H1 (cell line): ENCODE measurements at regions not wholly inside any gene's neighbourhood (a gene's known extent, or its start where the extent isn't known, plus 50 kb on each side); places are given as distances from the start of the nearest gene placed in this dataset.
A peak's percentile ranks its signal among the peaks of the same experiment; 100 is the strongest.

Source experiments
- CTCF ChIA-PET: fragments of 300-600 bp; sonication (Branson Sonifier 250); formaldehyde crosslinking; loops from one replicate; lab custom pipeline; 2021; ENCODE audit not compliant: partially characterized antibody; lab: Charles Lee
- POLR2A ChIA-PET: fragments of 300-600 bp; sonication (Branson Sonifier 250); formaldehyde crosslinking; loops from one replicate; lab custom pipeline; 2021; ENCODE audit warnings: inconsistent platforms; ENCODE audit not compliant: partially characterized antibody; lab: Charles Lee
- DNase-seq, 2 experiments: peaks; one replicate each; pipeline versions ENCODE4 v3.0.0 to v3.0.0-alpha.2; 2010 to 2022; ENCODE audit warnings: low spot score in 2 of 2, low read depth in 1 of 2, mixed read lengths in 1 of 2
- FAIRE-seq: peaks from 2 replicates; lab custom pipeline; 2011; peaks lifted over from hg19 to GRCh38; lab: Jason Lieb, UNC
- H2AFZ ChIP-seq: 2 replicates; pipeline ENCODE4 v1.8.1; 2012; ENCODE audit warnings: low read length, inconsistent platforms
- H2AK5ac ChIP-seq: 2 replicates; pipeline ENCODE4 v1.6.1; 2013; ENCODE audit warnings: low read depth, low read length
- H2BK120ac ChIP-seq: replicated peaks from 2 replicates; pipeline ENCODE3; 2013; ENCODE audit warnings: low read depth, low read length, inconsistent platforms
- H2BK12ac ChIP-seq: 2 replicates; pipeline ENCODE4 v1.6.1; 2013; ENCODE audit warnings: low read depth, low read length
- H2BK15ac ChIP-seq: 2 replicates; pipeline ENCODE4 v1.6.1; 2013; ENCODE audit warnings: low read length
- H2BK20ac ChIP-seq: 2 replicates; pipeline ENCODE4 v1.6.1; 2013; ENCODE audit warnings: low read length
- H2BK5ac ChIP-seq: 2 replicates; pipeline ENCODE4 v1.6.1; 2013; ENCODE audit warnings: low read depth, low read length
- H3K14ac ChIP-seq: 2 replicates; pipeline ENCODE4 v1.6.1; 2013; ENCODE audit warnings: inconsistent platforms; ENCODE audit not compliant: insufficient read length
- H3K18ac ChIP-seq: 2 replicates; pipeline ENCODE4 v1.6.1; 2013; ENCODE audit warnings: low read length; ENCODE audit errors: extremely low read depth
- H3K23ac ChIP-seq: 2 replicates; pipeline ENCODE4 v1.6.1; 2013; ENCODE audit warnings: inconsistent platforms; ENCODE audit not compliant: insufficient read length
- H3K23me2 ChIP-seq: 2 replicates; pipeline ENCODE4 v1.6.1; 2013; ENCODE audit warnings: low read depth, low read length
- H3K27ac ChIP-seq: 2 replicates; pipeline ENCODE4 v1.6.1; 2011; ENCODE audit warnings: low read depth, low read length, inconsistent platforms
- H3K27me3 ChIP-seq, 4 experiments: replicated peaks in 1 of 4; 1 replicate in 1 of 4; 2 replicates in 3 of 4; pipeline versions ENCODE4 v1.6.1 to v1.8.1; 2011 to 2013; ENCODE audit warnings: low read length in 3 of 4, mild to moderate bottlenecking in 3 of 4, inconsistent platforms in 2 of 4, mixed read lengths in 2 of 4, moderate library complexity in 1 of 4; ENCODE audit not compliant: control insufficient read depth in 3 of 4, insufficient read depth in 3 of 4; ENCODE audit errors: extremely low read depth in 1 of 4
- H3K36me3 ChIP-seq, 4 experiments: 2 replicates each; pipeline versions ENCODE4 v1.6.1 to v1.8.1; 2011 to 2013; ENCODE audit warnings: mild to moderate bottlenecking in 4 of 4, low read length in 3 of 4, moderate library complexity in 2 of 4, control low read depth in 1 of 4, inconsistent platforms in 1 of 4; ENCODE audit not compliant: insufficient read depth in 4 of 4, control insufficient read depth in 2 of 4
- H3K4ac ChIP-seq: replicated peaks from 2 replicates; pipeline ENCODE3; 2013; ENCODE audit warnings: low read length, low read depth, mixed read lengths, inconsistent platforms; ENCODE audit not compliant: insufficient read length
- H3K4me1 ChIP-seq, 4 experiments: replicated peaks in 1 of 4; 1 replicate in 1 of 4; 2 replicates in 3 of 4; pipeline versions ENCODE4 v1.6.1 to v1.8.1; 2011 to 2013; ENCODE audit warnings: low read length in 3 of 4, inconsistent platforms in 2 of 4, mixed read lengths in 1 of 4; ENCODE audit not compliant: insufficient read depth in 4 of 4, control insufficient read depth in 3 of 4
- H3K4me2 ChIP-seq, 2 experiments: 2 replicates each; pipeline versions ENCODE4 v1.6.1 to v1.8.1; 2011 to 2013; ENCODE audit warnings: low read depth in 2 of 2, low read length in 2 of 2, control low read depth in 1 of 2, inconsistent platforms in 1 of 2, mild to moderate bottlenecking in 1 of 2; ENCODE audit not compliant: insufficient read depth in 1 of 2
- H3K4me3 ChIP-seq, 4 experiments: fragments of 200-600, 300-600 bp in 1 of 4; sonication (generic), shearing (Covaris generic), sonication (Bioruptor Twin) in 1 of 4; 2 replicates each; pipeline versions ENCODE4 v1.5.1 to v1.8.1; 2011 to 2016; ENCODE audit warnings: low read length in 4 of 4, low read depth in 3 of 4, control low read depth in 2 of 4, inconsistent platforms in 2 of 4, mild to moderate bottlenecking in 2 of 4, mixed read lengths in 1 of 4, moderate library complexity in 1 of 4; ENCODE audit not compliant: insufficient read depth in 2 of 4; ENCODE audit errors: extremely low read depth in 1 of 4
- H3K56ac ChIP-seq: replicated peaks from 2 replicates; pipeline ENCODE3; 2013; ENCODE audit warnings: low read depth, mild to moderate bottlenecking, mixed read lengths, low read length, inconsistent platforms; ENCODE audit not compliant: insufficient read length
- H3K79me1 ChIP-seq: 2 replicates; pipeline ENCODE4 v1.6.1; 2013; ENCODE audit warnings: low read depth, low read length, control low read depth
- H3K79me2 ChIP-seq, 2 experiments: 2 replicates each; pipeline versions ENCODE4 v1.6.1 to v1.8.1; 2012 to 2013; ENCODE audit warnings: low read length in 2 of 2, mild to moderate bottlenecking in 2 of 2, inconsistent platforms in 1 of 2; ENCODE audit not compliant: insufficient read depth in 2 of 2, control insufficient read depth in 1 of 2
- H3K9ac ChIP-seq, 4 experiments: replicated peaks in 1 of 4; 1 replicate in 1 of 4; 2 replicates in 3 of 4; pipeline versions ENCODE4 v1.6.1 to v1.8.1; 2011 to 2013; ENCODE audit warnings: low read depth in 3 of 4, low read length in 3 of 4, control low read depth in 2 of 4, mild to moderate bottlenecking in 2 of 4, moderate library complexity in 2 of 4, inconsistent platforms in 1 of 4; ENCODE audit errors: extremely low read depth in 1 of 4
- H3K9me3 ChIP-seq, 2 experiments: 2 replicates each; pipeline versions ENCODE4 v1.6.1 to v1.8.1; 2012 to 2013; ENCODE audit warnings: mild to moderate bottlenecking in 2 of 2, moderate library complexity in 2 of 2, control low read depth in 1 of 2, inconsistent platforms in 1 of 2, low read depth in 1 of 2, low read length in 1 of 2, mixed read lengths in 1 of 2; ENCODE audit not compliant: insufficient read depth in 2 of 2
- H4K20me1 ChIP-seq, 2 experiments: replicated peaks in 1 of 2; 2 replicates each; pipeline versions ENCODE3 to v1.8.1; 2011 to 2013; ENCODE audit warnings: inconsistent platforms in 2 of 2, low read length in 2 of 2, mild to moderate bottlenecking in 1 of 2; ENCODE audit not compliant: insufficient read depth in 2 of 2, control insufficient read depth in 1 of 2
- H4K5ac ChIP-seq: 2 replicates; pipeline ENCODE4 v1.6.1; 2013; ENCODE audit warnings: low read length, low read depth, mixed read lengths, inconsistent platforms; ENCODE audit not compliant: insufficient read length
- H4K8ac ChIP-seq: 2 replicates; pipeline ENCODE4 v1.8.0; 2013; ENCODE audit warnings: mild to moderate bottlenecking, moderate library complexity, low read length, inconsistent platforms; ENCODE audit not compliant: insufficient read depth; ENCODE audit errors: extremely low read depth
- H4K91ac ChIP-seq: replicated peaks from 2 replicates; pipeline ENCODE3; 2013; ENCODE audit warnings: low read length, mixed read lengths, inconsistent platforms; ENCODE audit not compliant: insufficient read length
- CHD1 ChIP-seq: IDR thresholded peaks from 2 replicates; pipeline ENCODE4 v1.6.1; 2012; ENCODE audit warnings: low read depth, low read length, improper control_type of control experiment
- EP300 ChIP-seq, 2 experiments: IDR thresholded peaks; 1 replicate in 1 of 2; 2 replicates in 1 of 2; pipeline ENCODE4 v1.6.1; 2011 to 2012; ENCODE audit warnings: low read depth in 2 of 2, low read length in 2 of 2, mild to moderate bottlenecking in 2 of 2, borderline replicate concordance in 1 of 2, inconsistent platforms in 1 of 2, moderate library complexity in 1 of 2
- EZH2 ChIP-seq: fragments of 200-600 bp; sonication (generic); IDR thresholded peaks from 2 replicates; pipeline ENCODE4 v1.7.1; 2012; ENCODE audit warnings: low read depth, mild to moderate bottlenecking, moderate library complexity, low read length, inconsistent platforms; ENCODE audit not compliant: severe bottlenecking
- GABPA ChIP-seq: IDR thresholded peaks from 2 replicates; pipeline ENCODE4 v1.6.1; 2011; ENCODE audit warnings: mild to moderate bottlenecking, low read length, moderate library complexity, borderline replicate concordance; ENCODE audit not compliant: insufficient read depth
- HDAC2 ChIP-seq, 2 experiments: fragments of 300-600 bp in 1 of 2; sonication (generic) in 1 of 2; IDR thresholded peaks; 2 replicates each; pipeline ENCODE4 v1.6.1; 2011 to 2012; ENCODE audit warnings: low read depth in 2 of 2, low read length in 2 of 2, mild to moderate bottlenecking in 2 of 2, moderate library complexity in 2 of 2, borderline replicate concordance in 1 of 2, inconsistent platforms in 1 of 2
- PHF8 ChIP-seq: fragments of 200-600 bp; sonication (generic); conservative IDR thresholded peaks from 2 replicates; pipeline ENCODE4 v1.7.1; 2012; ENCODE audit warnings: low read depth, mild to moderate bottlenecking, inconsistent platforms, low read length, moderate library complexity
- POLR2AphosphoS5 ChIP-seq: IDR thresholded peaks from 2 replicates; pipeline ENCODE4 v1.6.1; 2011; ENCODE audit warnings: low read depth, low read length
- SP1 ChIP-seq: IDR thresholded peaks from 2 replicates; pipeline ENCODE4 v1.6.1; 2011; ENCODE audit warnings: low read depth, low read length
- WGBS, 2 experiments: shearing (Covaris generic) in 1 of 2; methylation state at CpG; one replicate each; pipeline versions ENCODE4 v1.1.6 to v1.1.7; 2013 to 2015; ENCODE audit warnings: low lambda C conversion rate in 2 of 2, mixed read lengths in 2 of 2, inconsistent platforms in 1 of 2, low coverage in 1 of 2, missing lambda C conversion rate in 1 of 2; ENCODE audit not compliant: insufficient replicate concordance in 2 of 2, insufficient coverage in 1 of 2, insufficient read length in 1 of 2; ENCODE audit errors: extremely low coverage in 1 of 2, missing lambda C conversion rate in 1 of 2; 5-methylcytosine and 5-hydroxymethylcytosine counted together
- TF ChIP-seq, protein P1 (sequence below): IDR thresholded peaks from 2 replicates; pipeline ENCODE4 v1.6.1; 2012; ENCODE audit warnings: inconsistent platforms
- TF ChIP-seq, protein P2 (sequence below): IDR thresholded peaks from 2 replicates; pipeline ENCODE4 v1.6.1; 2012; ENCODE audit warnings: low read length, inconsistent platforms

DNA sequence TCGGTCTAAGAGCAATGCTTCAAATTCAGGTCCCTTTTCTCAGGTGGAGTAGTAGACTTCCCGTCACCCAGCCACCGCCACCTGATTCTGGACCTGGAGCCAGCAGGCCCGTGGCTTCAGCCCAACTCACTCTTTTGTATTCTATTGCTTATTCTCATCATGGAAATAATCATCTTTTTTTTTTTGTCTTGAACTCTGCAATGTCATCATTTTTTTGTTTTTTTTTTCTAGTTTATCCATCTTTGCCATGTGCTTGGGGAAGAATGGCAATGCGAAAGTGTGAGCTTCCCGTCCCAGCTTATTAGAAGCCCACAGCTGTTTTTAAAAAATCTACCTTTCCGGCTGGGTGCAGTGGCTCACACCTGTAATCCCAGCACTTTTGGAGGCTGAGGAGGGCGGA is 51.3 kb upstream of the FSTL1 start:
- Histone ChIP-seq H2BK12ac (peak overlapping the region; percentile 84), H3K23me2 (no peaks in the 10 kb centered on the region; the same call in 1 of the 2 replicates), H3K27me3 (no peaks in the 10 kb centered on the region), H2BK15ac (0 out of 2 replicates have a peak overlapping the region, but pooled peaks have one; percentile 40), H2AFZ (no peak overlapping the region), H3K4me3 (no peak overlapping the region), H2BK20ac (peak overlapping the region; percentile 99; the same call in 1 of the 2 replicates), H3K79me2 (no peaks in the 10 kb centered on the region), H3K9ac (no peak overlapping the region), H4K91ac (peak overlapping the region; percentile 3), H3K56ac (no peak overlapping the region), H4K8ac (no peak overlapping the region), H3K4me1 (peaks cover 10 to 21% (median 16%) of the 10 kb centered on the region in 4 experiments), H3K4me2 (no peak overlapping the region), H2BK120ac (peak overlapping the region; percentile 58), H4K5ac (no peak overlapping the region), H3K36me3 (no peaks in the 10 kb centered on the region), H3K4ac (no peak overlapping the region), H3K23ac (no peak overlapping the region), H3K18ac (0 out of 2 replicates have a peak overlapping the region, but pooled peaks have one; percentile 39), H2BK5ac (no peak overlapping the region), H3K14ac (no peak overlapping the region), H3K79me1 (no peaks in the 10 kb centered on the region), H3K9me3 (no peaks in the 10 kb centered on the region), H2AK5ac (no peak overlapping the region), H3K27ac (no peak overlapping the region), H4K20me1 (no peaks in the 10 kb centered on the region)
- 93% methylated on average over 8 of the region's 8 CpGs; no CpG with 5 or more reads in 1 of the 2 experiments for WGBS, 2 experiments
- CTCF ChIA-PET: interaction anchor here (1.0 to 4.2 kb wide), 5 partner anchors 10 to 84 kb away, joined by 3 to 28 read pairs (median 4); no protein-coding TSS in a partner anchor
- FAIRE-seq (no peak), DNase-seq (no peak)
- POLR2A ChIA-PET: interaction anchor here (0.7 to 1.4 kb wide), 3 partner anchors 8 to 53 kb away, joined by 3 read pairs; no protein-coding TSS in a partner anchor
- TF ChIP-seq POLR2AphosphoS5 (no peak), SP1 (no peak), EP300 (IDR thresholded peaks at IDR 0.05; ENCODE audit: borderline replicate concordance in 1 of 2, low read depth in 2 of 2, low read length in 2 of 2) (no peak), CHD1 (no peak), HDAC2 (IDR thresholded peaks at IDR 0.05; ENCODE audit: borderline replicate concordance in 1 of 2, low read depth in 2 of 2, low read length in 2 of 2) (no peak), GABPA (no peak), EZH2 (no peak), PHF8 (no peak)
- TF ChIP-seq, protein P1, sequence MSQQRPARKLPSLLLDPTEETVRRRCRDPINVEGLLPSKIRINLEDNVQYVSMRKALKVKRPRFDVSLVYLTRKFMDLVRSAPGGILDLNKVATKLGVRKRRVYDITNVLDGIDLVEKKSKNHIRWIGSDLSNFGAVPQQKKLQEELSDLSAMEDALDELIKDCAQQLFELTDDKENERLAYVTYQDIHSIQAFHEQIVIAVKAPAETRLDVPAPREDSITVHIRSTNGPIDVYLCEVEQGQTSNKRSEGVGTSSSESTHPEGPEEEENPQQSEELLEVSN: no peak
- TF ChIP-seq, protein P2, sequence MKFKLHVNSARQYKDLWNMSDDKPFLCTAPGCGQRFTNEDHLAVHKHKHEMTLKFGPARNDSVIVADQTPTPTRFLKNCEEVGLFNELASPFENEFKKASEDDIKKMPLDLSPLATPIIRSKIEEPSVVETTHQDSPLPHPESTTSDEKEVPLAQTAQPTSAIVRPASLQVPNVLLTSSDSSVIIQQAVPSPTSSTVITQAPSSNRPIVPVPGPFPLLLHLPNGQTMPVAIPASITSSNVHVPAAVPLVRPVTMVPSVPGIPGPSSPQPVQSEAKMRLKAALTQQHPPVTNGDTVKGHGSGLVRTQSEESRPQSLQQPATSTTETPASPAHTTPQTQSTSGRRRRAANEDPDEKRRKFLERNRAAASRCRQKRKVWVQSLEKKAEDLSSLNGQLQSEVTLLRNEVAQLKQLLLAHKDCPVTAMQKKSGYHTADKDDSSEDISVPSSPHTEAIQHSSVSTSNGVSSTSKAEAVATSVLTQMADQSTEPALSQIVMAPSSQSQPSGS: no peak
